ENCODE measurements at regions not wholly inside any gene's neighbourhood (a gene's known extent, or its start where the extent isn't known, plus 50 kb on each side); places are given as distances from the start of the nearest gene placed in this dataset.
A peak's percentile ranks its signal among the peaks of the same experiment; 100 is the strongest.
"Not testable (repeated sequence)": the region's sequence is repeated elsewhere in the genome, so short reads cannot be mapped to it uniquely, and the experiment has no call there.

DNA sequence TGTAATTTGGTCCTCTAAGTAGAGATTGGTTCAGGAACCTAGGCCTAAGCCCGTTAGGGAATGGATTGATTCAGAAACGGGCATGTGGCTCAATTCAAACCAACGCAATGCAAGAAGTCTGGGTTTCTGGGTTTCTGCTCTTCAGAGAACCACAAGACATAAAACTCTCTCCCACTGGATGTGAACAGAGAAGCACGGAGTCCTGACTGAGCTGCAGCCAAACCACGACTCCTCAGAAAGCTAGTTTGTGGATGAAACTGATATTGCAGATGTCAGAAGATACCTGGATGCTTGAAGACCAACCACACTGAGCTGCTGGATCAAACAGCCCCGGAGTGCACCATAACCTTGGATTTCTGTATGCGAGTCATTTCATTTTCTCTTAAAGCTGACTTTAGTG is 50.0 kb downstream of the SOD2 start:
- no peak for DNase-seq

DNA sequence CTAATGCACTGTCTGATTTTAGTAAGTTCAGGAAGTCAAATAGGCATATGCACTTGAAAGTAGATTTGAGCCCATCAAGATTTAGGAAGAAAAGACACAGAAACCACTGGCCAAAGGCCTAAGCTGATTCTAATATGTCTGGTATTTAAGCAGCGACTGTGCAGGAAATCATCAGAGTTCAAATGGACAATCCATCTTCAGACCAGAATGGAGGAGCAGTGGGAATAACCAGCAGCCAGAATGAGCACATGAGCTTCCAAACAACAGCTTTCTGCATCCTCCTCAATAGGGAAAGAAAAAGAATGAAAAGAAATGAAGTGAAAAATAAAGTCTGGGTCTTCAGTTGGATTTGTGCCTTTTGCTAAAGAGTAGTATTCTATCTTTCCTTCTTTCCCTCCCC is 50.6 kb downstream of the SOD2 start:
- DNase-seq, result no peak

DNA sequence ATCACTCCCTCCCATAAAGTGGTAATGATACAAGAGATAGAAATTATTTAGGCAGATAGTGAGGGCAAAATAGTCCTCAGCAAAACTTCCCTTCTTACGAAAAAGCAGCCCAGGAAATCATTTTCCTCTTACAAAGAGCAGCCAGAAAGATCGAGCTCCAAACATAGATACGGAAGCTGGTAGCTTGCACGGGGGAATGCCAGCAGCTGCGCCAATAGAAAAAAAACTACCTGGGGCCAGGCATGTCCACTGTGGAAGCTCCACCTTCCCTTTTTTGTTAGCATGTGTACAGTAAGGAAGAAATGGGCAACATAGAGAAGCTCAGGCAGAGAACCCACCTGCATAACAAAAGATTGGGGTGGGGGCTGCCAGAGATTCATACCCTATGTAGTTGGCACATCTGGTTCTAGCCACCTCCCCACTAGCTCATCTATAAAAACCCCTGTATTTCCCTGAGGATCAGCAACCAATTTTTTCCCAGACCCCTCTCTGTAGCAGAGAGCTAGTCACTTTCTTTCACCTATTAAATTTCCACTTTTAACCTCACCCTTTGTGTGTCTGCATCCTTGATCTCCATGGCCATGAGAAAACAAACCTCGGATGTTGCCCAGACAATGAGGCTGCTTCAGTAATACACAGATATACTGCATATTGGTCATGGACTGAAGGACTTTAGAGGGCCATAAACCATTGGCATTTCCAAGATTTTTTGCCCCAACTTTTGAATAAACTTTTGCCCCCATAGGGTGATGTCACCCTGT is 52.1 kb downstream of the SOD2 start:
- no peak for DNase-seq

DNA sequence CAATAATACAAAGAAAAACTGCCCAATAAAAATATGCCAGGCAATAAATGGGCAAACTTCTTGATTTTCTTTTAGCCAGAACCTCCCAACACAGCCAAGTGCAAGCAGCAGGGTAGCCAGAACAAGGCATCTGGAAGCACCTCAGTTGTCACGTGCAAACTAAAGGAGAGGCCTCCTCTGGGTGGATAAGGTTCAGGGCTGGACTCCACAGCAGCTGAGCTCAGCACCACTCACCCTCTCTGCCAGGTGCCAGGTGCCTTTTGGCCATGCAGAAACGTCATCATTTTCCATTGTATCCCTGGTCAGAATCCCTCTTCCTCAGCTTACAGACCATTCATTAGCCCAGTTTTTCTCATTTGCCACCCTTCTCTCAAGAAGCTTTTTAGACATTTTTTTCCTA is 52.7 kb downstream of the SOD2 start:
- no peak for DNase-seq

DNA sequence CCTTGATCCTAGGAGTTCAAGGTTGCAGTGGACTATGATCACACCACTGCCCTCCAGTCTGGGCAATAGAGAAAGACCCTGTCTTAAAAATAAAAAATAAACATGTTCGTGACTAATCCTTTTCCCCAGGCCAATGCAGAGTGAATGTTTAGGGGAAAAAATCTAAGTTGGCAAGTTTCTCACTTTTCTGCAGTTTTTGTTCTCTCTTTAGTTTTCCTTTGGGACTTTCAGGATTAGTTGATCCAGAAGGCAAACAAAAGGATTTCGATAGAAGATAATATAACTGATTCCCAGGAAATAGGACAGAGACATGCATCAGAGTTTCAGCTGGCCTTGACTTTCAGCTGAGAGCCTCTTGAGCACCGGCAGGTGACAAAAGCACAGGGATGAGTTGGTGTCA is 53.3 kb downstream of the SOD2 start:
- no peak for DNase-seq

DNA sequence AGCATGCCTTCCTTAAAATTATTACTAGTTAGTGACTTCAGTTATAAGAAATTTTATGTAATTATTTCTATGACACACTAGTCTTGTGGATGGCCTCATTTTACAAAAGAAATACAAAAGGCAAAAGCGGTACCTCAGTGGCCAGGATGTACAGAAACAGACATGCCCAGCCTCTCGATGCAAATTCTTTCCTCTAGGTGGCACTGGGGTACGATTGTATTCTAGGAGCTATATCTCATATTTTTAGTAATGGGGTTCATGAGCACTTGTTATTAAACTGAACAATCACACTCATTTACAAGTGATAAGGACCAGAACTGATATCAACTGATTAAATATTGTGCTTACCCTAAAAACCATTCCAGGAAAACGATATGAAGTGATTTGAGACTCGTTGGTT is 59.8 kb downstream of the SOD2 start:
- peak in 1 of 2 experiments; percentile 13 for DNase-seq

DNA sequence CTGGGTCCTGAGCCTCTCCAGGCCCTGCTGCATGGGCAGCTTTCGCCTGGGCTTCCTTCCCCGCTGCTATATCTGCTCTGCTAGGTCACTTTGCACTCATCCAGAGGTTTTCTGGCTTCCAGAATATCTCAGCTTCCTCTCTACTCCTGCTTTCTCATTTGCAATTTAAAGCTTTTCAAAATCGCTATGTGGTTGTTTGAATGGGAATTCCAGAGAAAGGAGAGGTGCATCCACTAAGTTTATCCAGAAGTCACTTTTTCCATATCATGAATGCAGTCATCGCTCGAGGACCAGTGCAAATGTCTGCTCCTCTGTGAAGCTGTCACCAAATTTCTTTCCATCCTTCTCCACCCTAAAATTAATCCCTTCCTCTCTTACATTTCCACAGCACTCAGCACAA is 61.2 kb downstream of the SOD2 start:
- no peak for DNase-seq

DNA sequence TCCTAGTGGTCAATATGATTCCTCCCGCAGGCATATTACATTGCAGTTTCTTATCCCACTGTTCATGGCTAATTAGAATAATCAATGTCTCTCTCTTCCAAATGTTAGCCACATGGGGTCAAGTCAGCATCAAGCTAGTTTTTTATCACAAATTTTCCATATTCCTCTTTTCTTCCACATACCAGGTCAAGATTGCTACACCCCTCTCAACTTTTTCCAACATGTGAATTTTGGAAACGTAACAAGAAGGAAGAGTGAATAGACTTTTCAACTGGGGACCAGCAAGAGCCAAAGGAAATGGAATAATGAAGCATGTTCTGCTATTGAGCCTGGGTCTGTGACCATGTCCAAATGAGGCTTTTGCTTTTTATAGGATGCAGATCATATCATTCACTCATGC is 65.1 kb downstream of the SOD2 start:
- DNase-seq, result no peak

DNA sequence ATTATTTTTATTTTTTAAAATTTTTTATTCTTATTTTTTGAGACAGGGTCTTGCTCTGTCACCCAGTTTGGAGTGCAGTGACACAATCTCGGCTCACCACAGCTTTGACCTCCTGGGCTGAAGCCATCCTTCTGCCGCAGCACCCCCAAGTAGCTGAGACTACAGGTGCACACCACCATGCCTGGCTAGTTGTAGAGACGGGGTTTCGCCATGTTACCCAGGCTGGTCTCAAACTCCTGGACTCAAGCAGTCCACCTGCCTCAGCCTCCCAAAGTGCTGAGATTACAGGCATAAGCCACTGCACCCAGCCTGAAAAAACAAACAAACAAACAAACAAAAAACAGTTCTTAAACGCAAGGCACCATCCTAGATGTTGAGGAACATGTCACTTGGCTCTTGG is 66.5 kb downstream of the SOD2 start:
- DNase-seq, result not testable (repeated sequence)

DNA sequence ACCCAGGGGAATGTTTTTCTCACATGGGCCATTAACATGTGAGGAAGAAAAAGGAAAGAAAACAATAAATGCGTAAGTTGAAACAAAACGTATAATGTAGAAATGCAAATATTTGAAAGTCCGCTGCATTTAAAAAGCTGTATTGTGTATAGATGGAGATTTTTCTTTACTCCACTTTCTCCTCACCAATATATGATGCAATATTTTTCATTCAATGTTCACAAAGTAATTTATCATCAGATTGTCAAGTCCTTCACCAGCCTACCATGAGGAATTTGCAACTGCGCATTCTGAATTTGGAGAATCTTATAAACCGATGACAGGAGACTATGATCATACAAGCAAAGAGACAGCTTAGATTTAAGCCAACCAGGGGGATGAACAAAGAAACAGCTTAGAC is 69.9 kb downstream of the SOD2 start:
- no peak for DNase-seq

DNA sequence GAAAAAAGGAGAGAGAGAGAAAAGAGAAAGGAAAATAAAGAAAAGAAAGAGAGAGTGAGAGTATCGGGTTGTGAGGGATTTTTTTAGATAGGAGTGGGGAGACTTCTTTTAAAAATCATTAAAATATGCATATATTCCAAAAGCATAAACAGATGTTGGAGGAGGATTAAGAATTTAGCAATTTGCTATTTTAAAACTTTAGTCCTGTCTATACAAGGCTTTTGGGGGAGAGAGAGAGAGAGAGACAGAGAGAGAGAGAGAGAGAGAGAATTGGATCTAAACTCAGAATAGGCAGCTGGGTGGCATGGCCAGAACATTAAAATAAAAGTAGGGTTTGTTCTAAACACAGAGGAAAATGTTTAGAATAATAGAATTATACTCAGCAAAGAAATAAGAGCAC is 72.1 kb downstream of the SOD2 start:
- DNase-seq, result no peak

DNA sequence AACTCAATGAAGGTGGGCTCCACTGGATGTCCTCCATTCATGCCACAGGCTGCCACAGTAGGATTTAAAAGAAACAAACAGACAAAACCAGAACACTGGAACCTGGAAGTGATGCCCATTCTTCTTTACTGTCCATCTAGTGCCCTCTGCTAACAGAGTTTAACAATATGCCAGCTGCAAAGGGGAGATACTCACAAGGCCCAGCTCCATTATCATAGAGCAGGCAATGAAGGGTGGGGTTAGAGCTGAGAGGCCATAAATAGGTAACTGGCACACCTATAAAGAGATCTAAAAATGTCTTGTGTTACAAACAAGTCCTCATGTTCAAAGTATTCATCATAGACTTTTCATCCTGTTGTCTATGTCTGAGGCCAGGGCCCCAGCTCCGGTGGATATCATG is 75.6 kb downstream of the SOD2 start:
- no peak for DNase-seq

DNA sequence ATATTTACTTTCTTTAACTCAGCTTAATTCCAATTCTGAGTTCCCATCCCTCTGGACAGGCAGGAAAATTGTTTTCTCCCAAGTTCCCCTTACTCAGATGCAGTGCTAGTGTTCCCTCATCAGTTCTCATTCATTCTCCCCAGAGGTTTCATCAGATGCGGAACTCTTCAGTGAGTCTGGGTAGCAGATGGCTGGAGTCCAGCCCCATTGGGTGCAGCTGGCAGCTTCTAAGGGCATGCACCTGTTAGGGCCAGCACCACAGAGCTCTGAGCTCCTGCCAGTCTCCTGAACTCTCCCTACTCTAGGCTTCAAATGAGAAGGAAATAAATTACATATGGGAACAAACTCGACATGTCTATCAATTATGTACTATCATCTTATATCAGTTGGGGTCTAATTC is 76.6 kb downstream of the SOD2 start:
- DNase-seq, result no peak

DNA sequence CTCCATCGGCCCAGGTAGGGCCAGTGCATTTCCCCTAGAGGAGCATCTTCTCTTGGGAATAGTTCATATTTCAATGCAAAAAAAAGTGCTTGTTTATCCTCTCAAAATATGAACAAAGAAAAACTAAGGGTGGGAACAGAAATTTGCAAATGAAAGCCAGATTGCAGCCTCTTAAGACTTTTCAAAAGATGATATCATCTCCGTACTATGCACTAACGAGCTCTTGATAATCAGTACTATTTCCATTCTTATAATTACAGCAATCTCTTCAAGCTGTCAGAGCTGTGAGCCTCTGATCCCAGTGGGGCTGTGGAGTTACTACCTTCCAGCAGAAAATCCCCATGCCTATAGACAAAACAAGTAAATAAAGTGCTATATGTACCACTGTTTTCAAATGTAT is 77.1 kb downstream of the SOD2 start:
- no peak for DNase-seq

DNA sequence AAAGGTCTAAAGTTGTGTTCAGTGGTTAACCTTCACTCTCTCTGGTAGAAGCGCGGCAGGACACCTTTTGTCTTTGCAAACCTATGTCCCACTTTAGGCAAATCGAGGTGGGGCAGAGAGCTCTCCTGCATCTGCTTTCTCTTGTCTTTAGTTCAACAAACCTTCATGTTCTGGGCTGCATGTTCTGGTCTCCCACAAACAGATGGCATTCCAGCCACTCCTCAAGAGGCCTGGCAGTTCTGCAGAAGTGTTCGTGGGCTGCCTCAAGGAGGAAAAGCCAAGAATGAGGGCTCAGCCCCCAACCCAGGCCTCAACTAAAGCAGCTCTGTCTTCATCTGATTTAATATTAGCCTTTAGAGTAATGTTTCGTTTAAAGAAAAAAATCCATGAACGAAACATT is 82.2 kb downstream of the SOD2 start:
- DNase-seq, result no peak

DNA sequence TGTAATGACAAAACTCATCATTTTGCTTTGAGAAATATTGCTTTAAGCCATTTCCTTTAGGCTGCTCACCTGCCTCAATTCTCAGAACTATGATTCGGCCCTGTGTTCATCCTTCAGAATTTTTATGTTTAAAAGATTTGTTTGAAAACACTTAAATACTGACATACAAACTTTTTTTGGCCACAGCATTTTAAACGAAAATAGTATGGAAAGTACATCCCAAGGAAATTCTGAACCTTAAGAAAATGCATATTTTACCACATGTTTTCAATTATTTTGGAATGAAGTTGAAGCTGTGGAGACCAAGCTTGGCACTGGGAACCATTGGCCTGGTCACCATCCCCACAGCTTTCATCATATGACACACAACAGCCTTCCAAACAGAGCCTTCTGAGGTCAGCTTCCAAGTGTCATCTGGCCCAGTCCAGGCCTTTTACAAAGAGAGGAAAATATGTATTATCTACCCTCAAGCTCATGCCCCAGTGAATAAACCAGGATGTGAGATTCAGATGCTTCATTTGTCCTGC is 83.3 kb downstream of the SOD2 start:
- no peak for DNase-seq

DNA sequence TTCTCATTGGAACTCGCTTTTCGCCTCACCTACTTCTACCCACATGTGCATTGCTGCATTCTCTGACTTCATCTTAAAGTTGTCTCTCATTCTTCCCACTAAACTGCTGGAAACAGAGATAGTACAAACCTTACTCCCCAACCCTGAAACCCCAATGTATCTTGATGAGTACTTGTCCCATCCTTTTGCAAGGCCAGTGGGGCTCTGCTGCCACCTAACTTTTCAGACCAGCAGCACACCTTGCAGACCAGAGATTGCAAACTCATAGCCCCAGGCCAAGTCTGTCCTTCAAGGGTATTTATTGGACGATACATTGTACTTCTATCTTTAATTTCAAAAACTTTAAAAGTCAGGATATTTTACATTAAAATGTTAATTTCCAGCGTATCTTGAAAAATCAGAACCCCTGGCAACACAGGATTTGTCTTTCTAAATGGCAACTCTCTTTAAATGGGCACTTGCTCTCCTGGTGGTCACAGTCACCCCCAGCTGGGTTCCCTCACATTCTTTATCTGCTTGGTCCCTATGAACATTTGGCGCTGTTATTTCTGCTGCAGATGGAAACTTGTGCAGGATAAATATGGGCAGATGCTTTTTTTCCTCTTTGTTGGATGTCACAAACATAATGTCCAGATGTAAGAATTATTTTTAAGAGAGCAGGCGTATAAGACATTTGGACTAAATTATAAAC is 83.9 kb downstream of the SOD2 start:
- DNase-seq, result peak in 1 of 2 experiments; percentile 24

DNA sequence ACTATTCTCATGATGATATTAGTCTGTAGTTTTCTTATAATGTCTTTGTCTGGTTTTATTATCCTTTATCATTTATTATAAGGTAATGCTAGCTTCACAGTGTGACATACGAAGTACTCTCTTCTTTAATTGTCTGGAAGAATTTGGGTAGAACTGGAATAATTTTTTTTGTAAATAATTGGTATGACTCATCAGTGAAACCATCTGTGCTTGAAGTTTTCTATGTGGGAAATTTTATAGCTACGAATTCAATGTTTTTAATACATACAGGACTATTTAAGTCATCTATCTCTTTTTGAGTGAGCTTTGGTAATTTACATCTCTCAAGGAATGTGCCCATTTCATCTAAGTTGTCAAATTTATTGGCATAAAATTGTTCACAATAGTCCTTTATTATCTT is 86.3 kb downstream of the SOD2 start:
- DNase-seq, result no peak

DNA sequence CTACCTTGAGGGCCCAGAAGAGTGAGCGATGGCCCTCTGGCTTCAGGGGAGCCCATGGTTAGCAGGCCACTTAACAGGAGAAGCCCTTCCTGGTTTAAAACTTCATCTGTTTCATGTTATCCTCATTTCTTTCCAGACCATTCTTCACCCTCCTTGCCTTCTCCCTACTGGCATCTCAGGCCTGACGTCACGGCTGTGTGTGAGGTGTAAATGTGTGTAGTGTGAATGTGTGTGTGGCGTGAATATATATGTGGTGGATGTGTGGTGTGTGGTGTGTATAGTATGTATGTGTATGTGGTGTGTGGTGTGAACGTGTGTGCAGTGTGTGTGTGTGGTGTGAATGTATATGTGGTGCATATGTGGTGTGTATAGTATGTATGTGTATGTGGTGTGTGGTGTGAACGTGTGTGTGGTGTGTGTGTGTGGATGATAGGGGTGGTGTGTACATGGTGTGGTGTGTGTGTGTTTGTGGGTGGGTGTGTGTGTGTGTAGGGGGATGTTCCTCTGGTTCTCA is 88.5 kb downstream of the SOD2 start:
- no peak for DNase-seq

DNA sequence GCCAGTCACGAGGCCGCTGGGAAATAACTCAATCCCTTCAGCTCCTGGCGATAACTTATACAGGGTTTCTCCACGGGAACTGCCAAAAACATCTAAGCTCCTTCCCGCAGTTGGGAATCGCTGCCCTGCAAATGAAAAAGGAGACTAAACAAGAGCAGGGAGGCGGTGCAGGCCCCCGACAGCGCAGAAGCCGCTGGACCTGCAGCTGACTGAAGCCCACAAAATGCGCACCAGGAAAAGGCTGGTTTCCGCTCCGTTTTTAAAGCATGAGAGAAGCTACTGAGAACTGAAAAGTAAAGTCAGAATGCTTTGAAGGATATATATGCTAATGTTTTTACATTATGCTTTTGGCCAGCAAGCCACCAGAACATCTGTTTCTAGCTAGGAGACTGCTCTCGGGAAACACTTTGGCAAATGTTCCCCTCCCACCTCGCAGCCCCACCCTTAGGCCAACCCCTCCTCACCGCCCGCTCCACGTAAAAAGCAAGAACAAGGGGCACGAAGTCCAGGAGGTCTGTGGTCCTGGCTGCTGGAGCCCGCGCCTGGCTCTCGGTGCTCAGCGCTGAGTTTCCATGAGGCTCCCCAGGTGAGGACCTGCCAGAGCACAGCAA is 90.5 kb downstream of the SOD2 start:
- no peak for DNase-seq

DNA sequence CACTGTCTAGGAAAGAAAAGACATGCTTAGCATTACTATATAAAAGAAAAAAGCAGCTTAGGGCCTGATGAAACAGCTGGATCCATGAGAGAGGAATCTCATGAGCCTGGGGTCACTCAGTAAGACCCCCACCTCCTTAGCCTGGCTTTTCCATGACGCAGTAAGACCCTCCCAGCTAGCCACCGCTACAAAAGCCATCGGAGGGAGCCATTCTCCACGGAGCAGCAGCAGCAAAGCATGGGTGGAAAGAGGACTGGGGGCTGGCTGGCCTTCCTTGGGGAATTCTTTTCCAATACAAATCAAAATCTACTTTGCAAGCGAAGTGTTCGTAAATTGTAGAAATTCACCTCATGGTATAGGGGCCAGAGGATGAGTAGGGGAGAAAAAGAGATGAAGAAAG is 91.8 kb downstream of the SOD2 start:
- no peak for DNase-seq

DNA sequence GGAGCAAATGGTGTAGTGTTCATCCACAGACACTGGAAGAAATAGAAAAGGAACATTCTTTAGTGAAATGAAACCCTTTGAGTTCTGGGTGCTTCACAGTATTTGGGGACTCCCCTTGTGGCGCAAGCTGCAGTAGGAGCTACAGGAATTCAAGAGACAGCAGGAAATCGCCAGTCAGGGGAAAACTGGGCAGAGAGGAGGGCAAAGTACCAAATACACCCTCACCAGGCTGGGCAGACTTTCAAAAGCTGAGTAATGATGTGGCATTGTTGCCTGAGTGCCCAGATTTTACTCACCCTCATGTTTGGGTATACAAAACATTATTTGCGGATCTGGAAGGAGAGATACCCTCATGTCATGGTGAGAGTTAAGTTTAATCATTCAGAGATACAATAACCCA is 97.9 kb downstream of the SOD2 start:
- no peak for DNase-seq

DNA sequence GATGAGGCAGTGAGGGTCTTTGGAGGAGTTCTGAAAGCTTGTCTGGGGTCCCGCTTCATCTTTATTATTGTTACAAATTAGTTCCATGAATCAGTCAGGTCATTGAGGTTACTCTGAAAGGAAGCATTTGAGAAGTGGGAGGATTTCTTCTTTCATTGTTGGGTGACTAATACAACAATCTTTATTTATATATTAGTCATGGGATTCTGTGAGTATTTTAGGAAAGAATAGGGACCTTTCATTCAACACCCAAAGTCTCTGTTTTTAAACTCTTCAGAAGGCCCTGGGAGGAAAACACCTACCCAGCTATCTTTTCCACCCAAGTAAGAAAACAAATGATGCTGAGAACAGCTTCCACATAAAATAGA is 98.3 kb downstream of the SOD2 start:
- no peak for DNase-seq

DNA sequence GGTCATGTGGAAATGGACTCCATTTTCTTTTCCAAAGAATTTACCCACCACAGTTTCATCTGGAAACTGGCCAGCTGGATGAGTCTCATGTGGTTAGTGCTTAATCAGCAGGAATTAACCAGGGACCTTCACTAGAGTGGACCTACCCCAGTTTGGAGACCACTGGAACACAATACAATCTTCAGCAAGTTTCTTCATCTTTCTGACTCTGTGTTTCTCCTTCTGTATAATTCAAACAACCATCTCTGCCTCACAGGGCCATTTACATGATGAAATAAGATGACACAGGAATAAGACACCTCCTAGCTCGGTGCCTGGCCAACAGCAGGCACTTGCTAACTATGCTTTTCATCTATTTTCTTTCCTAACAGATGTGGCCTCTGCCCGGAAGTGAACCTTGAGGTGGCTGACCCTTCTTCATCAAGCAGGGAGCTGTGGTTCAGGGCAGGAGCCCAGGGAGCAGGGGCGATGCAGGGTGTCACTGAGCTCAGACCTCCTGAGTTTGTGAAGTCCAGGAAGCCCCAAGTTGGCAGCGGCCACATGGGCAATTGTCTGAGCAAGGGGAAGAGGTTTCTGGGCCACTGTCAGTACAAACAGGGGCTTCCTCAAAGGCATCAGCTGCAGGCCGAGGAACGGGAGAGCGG is 98.8 kb downstream of the SOD2 start:
- no peak for DNase-seq

All from NCI-H526 (cell line).